ENCODE measurements at regions not wholly inside any gene's neighbourhood (a gene's known extent, or its start where the extent isn't known, plus 50 kb on each side); places are given as distances from the start of the nearest gene placed in this dataset.

GRCh38 chr11:106292526-106292925, 215.1 kb downstream of the AASDHPPT start (continued):
- TF ChIP-seq TBX3 (IDR thresholded peaks at IDR 0.05; ENCODE audit: borderline replicate concordance) (no peak), DMTF1 (CRISPR knock-in tag; IDR thresholded peaks at IDR 0.05) (no peak)

GRCh38 chr11:106295974-106296373, 218.5 kb downstream of the AASDHPPT start:
- CTCF ChIA-PET (ENCODE audit: low intra/inter-chr PET ratio, low total read pairs): no interaction called here
- H3K4me1 ChIP-seq (ENCODE audit: insufficient read depth, low read length): no peaks in the 10 kb centered on the region
- in situ Hi-C loops (cut with HindIII; ENCODE audit: extremely low pct_ligation_motif_present, low pct_unique_long_range_greater_than_20kb) (no loop called here), intact Hi-C loops (cut with micrococcal nuclease; ENCODE audit: unreplicated experiment) (no loop called here)
- no peak overlapping the region for H3K4me3 ChIP-seq (replicated peaks in 1 of 3; ENCODE audit: insufficient read depth in 1 of 3, low read depth in 2 of 3, low read length in 3 of 3)
- no TSS peak for BruUV-seq (replicated peaks)
- peaks cover 53% of the 10 kb centered on the region for H3K9me3 ChIP-seq (ENCODE audit: low read length)
- DNase-seq (ENCODE audit: low spot score) (no peak), ATAC-seq (no peak), FAIRE-seq (no peak)
- no peaks in the 10 kb centered on the region for H3K36me3 ChIP-seq (replicated peaks in 1 of 2; ENCODE audit: control insufficient read depth in 1 of 2, insufficient read depth in 2 of 2, low read length in 2 of 2)
- TF ChIP-seq ZNF225 (CRISPR knock-in tag; IDR thresholded peaks at IDR 0.05): no peak
- no peak for TF ChIP-seq TEAD3 (CRISPR knock-in tag; optimal IDR thresholded peaks at IDR 0.05; ENCODE audit: borderline replicate concordance)
- TF ChIP-seq ZNF577 (CRISPR knock-in tag; IDR thresholded peaks at IDR 0.05; ENCODE audit: borderline replicate concordance, low read depth): no peak
- no peak for TF ChIP-seq ZNF136 (CRISPR knock-in tag; IDR thresholded peaks at IDR 0.05; ENCODE audit: low read depth)
- no peak for TF ChIP-seq REXO4 (CRISPR knock-in tag; IDR thresholded peaks at IDR 0.05; ENCODE audit: borderline replicate concordance)
- TF ChIP-seq ZNF790 (CRISPR knock-in tag; IDR thresholded peaks at IDR 0.05; ENCODE audit: borderline replicate concordance): no peak
- TF ChIP-seq ZNF180 (CRISPR knock-in tag; IDR thresholded peaks at IDR 0.05; ENCODE audit: borderline replicate concordance, low read depth): no peak
- no peaks in the 10 kb centered on the region for H3K27me3 ChIP-seq (ENCODE audit: control insufficient read depth in 1 of 2, insufficient read depth in 2 of 2, low read length in 2 of 2)
- H4K20me1 ChIP-seq (ENCODE audit: insufficient read depth, low read length): no peaks in the 10 kb centered on the region
- H3K4me2 ChIP-seq (ENCODE audit: low read depth, low read length): no peak overlapping the region
- H3K27ac ChIP-seq (ENCODE audit: extremely low read length, insufficient read depth, low read length): no peak overlapping the region
- H2AFZ ChIP-seq (ENCODE audit: low read length): no peak overlapping the region
- H3K9ac ChIP-seq (ENCODE audit: insufficient read depth, low read depth, low read length): no peak overlapping the region
- POLR2A ChIA-PET: no interaction called here
- no peaks in the 10 kb centered on the region for H3K79me2 ChIP-seq (ENCODE audit: insufficient read depth, low read length)
